Renal cortical epithelial cell (primary cell): ENCODE measurements at regions not wholly inside any gene's neighbourhood (a gene's known extent, or its start where the extent isn't known, plus 50 kb on each side); places are given as distances from the start of the nearest gene placed in this dataset.
A peak's percentile ranks its signal among the peaks of the same experiment; 100 is the strongest.

Source experiments
- DNase-seq: peaks from one replicate; pipeline ENCODE4 v3.0.0-alpha.2; 2011; ENCODE audit warnings: low read depth

DNA sequence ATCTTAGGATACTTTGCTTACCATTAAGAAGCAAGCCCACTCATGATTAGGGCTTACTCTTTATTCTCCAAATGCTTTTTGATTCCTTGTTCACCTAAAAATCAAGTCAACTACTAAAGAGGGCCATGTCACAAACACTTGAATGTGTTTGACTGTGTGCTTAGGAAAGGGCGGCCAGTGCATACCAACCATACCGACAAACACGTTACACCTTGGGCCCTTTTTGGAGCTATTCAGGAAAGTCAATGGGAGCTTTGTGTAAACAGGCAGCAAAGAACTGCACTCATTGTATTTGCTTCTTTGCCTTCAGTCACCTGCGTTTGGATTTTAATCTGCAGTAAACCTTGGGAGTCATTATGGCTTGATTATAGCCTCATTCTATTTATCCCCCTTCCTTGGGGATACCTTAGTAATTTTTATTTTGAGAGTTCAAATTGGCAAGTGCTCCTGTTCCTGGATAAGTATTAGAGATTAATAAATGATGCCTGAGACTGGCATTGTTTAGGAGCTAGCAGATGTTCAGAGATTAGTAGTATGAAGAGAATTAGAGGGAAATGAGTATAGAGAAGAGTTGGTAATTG, 102.6 kb upstream of the HDGFL1 start:
- no peak for DNase-seq

DNA sequence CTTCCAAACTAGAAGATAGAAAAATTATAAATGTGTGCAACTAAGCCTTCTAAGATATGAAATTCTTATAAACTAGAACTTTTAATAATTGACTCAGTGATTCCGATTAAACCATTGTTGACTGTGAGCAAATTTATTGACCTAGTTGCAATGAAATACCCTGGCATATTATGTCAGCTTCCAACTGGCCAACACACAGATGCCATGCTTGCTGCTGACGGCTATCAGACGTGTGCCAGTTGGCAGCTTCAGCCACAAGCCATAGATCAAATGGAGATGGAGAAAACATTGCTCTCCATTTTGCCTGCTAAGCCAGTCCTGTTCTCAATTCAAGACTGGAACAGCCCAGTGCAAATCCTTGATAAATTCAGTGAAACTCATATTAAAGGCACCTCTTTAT, 101.7 kb upstream of the HDGFL1 start:
- DNase-seq: no peak

DNA sequence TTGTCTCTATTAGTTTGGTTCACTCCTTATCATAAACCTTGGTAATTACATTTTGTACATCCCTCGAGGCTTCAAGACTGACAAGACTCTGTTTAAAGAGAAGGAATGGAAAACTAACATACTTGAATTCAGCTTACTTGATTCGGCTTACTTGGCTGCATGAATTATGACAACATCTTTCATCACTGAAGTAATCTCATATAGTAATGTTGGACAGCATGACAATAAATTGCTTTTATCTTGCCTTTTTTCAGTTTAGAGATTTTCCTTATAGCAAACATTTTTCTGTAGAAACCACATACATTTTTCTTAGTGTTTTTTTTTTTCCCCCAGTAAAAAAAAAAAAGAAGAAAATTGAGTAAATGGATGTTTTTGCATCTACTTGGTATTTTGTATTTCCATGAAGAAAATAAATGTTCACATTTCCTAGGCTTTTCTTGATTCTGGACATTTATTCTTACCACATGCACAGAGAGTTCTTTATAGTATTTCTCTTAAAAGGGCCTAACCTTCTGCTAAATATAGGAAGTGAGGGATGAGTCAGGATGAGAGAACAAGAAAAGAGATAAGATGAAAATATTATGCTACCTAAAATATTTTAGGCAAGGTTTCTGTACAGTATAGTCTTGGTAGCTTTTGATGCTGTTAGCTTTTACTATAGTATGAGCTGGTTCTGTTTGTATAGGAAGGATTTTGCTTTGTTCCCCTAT, 101.0 kb upstream of the HDGFL1 start:
- no peak for DNase-seq

GRCh38 chr6:22470454-22471131, 98.8 kb upstream of the HDGFL1 start:
- DNase-seq: no peak

- DNase-seq: peak; percentile 67
Observed at GRCh38 chr6:22471132-22471690, 98.2 kb upstream of the HDGFL1 start.

GRCh38 chr6:22471746-22472145, 97.6 kb upstream of the HDGFL1 start:
- DNase-seq: no peak

DNA sequence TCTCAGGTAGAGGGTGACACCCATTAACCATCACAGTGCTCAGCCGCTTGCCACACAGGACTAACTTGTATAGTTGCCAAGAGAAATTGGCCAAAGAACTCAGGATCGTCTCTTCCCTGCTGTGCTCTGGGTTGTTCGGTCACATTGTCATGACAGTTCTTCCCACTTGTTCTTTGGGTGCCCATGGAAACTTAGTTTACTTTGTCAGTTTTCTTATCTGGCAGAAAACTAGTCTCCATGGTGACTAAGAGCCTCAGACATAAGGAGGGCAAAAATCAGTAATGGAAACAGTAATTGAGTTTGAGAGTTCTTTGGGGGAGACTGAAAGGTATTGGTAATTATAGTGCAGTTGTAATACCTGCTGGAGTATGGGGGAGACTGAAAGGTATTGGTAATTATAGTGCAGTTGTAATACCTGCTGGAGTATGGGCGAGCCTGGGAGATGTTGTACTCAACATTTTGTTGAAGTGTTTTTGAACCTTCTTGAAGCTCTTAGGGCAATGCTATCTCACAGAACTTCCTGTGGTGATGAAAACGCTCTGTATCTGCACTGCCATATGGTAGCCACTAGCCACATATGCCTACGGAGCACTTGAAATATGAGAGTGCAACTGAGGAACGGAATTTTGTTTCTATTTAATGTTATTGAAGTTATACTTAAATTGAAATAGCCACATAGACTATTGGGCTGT, 95.2 kb upstream of the HDGFL1 start:
- DNase-seq: no peak

DNA sequence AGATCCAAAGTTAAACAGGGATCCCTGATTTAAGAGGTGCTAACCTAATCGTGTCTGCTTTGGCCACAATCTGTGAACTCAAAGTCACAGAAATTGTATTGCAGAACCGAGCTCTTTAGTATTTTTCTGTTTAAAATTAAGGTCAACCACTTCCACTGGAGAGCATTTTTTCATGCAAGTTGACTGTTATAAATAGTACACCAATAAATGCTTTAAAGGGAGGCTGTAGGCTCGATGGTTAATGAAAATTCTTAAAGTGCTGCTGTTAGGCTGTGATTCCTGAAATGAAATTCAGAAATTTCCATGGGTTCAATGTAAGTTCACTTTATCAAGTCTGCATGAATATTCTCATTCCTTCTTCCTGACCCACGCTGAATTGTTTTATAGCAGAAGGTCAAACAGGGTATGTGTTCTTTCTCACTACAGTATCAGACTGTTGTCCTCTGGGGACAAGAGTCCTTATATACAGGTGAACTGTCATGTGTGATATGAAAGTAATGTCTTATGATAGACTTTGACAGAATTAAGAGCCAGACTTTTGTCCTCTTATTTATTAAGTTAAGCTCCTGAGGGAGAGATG, 92.5 kb upstream of the HDGFL1 start:
- no peak for DNase-seq

GRCh38 chr6:22497276-22497675, 72.1 kb upstream of the HDGFL1 start:
- DNase-seq: no peak

- DNase-seq: no peak
Observed at GRCh38 chr6:22499815-22500214, 69.6 kb upstream of the HDGFL1 start.

- DNase-seq: no peak
Observed at GRCh38 chr6:22506496-22506895, 62.9 kb upstream of the HDGFL1 start.

GRCh38 chr6:22512686-22513427, 56.5 kb upstream of the HDGFL1 start:
- DNase-seq: no peak

- no peak for DNase-seq
Observed at GRCh38 chr6:22513667-22514066, 55.7 kb upstream of the HDGFL1 start.

GRCh38 chr6:22519237-22519636, 50.1 kb upstream of the HDGFL1 start:
- no peak for DNase-seq
